Choroid plexus epithelial cell (primary cell): ENCODE measurements at regions not wholly inside any gene's neighbourhood (a gene's known extent, or its start where the extent isn't known, plus 50 kb on each side); places are given as distances from the start of the nearest gene placed in this dataset.

Experiments used
- DNase-seq: peaks from one replicate; pipeline ENCODE4 v3.0.0-alpha.2; 2010; ENCODE audit warnings: low read depth
- H3K4me3 ChIP-seq: 2 replicates; pipeline ENCODE4 v1.5.1; 2011; ENCODE audit warnings: low read depth, mild to moderate bottlenecking, control low read depth, low read length, moderate library complexity
- TF ChIP-seq, protein P1 (sequence below): conservative IDR thresholded peaks from 2 replicates; pipeline ENCODE4 v1.5.1; 2011; ENCODE audit warnings: low read depth, mild to moderate bottlenecking, control low read depth, inconsistent platforms, low read length, moderate library complexity

- H3K4me3 ChIP-seq: no peak overlapping the region
- no peak for DNase-seq
- TF ChIP-seq, protein P1, sequence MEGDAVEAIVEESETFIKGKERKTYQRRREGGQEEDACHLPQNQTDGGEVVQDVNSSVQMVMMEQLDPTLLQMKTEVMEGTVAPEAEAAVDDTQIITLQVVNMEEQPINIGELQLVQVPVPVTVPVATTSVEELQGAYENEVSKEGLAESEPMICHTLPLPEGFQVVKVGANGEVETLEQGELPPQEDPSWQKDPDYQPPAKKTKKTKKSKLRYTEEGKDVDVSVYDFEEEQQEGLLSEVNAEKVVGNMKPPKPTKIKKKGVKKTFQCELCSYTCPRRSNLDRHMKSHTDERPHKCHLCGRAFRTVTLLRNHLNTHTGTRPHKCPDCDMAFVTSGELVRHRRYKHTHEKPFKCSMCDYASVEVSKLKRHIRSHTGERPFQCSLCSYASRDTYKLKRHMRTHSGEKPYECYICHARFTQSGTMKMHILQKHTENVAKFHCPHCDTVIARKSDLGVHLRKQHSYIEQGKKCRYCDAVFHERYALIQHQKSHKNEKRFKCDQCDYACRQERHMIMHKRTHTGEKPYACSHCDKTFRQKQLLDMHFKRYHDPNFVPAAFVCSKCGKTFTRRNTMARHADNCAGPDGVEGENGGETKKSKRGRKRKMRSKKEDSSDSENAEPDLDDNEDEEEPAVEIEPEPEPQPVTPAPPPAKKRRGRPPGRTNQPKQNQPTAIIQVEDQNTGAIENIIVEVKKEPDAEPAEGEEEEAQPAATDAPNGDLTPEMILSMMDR: no peak
These were observed 219.6 kb upstream of the LRRN1 start for GRCh38 chr3:3579658-3580057.

DNA sequence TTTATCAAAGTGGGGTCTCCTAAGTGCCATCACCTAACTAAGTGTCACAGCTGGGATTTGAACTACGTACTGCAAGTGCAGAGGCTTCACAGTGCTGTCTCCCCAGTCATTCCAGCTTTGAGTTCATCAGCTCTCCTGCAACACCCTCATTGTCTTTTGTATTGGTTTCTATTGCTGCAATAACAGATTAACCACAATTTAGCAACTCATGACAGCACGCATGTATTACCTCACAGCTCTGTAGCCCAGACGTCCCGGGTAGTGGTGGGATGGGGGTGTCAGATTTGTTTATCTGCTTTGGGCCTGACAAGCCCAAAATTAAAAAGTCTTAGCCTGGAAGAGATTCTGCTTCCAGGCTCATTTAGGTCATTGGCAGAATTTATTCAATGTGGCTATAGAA, 220.5 kb upstream of the LRRN1 start:
- DNase-seq: no peak
- TF ChIP-seq, protein P1: no peak
- no peak overlapping the region for H3K4me3 ChIP-seq

DNA sequence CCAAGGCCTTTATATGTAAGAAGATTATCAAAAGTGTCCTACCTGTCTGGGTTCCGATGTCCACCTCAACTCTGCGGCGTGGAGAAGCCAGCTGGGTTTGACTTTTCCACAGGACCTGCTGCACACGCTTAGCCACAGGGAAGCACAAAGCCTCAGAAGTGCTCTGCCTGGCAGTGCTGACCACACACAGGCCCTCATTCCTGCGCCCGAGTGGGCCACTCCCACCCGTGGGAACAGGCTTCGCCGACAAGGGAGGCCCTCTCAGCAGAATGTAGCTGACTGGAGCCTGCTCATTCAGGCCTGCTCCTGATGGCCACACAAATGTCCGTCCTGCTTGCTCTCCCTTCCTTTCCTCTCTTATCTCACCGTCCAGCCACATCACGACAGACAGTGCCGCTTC, 221.4 kb upstream of the LRRN1 start:
- no peak overlapping the region for H3K4me3 ChIP-seq
- TF ChIP-seq, protein P1: no peak
- no peak for DNase-seq

DNA sequence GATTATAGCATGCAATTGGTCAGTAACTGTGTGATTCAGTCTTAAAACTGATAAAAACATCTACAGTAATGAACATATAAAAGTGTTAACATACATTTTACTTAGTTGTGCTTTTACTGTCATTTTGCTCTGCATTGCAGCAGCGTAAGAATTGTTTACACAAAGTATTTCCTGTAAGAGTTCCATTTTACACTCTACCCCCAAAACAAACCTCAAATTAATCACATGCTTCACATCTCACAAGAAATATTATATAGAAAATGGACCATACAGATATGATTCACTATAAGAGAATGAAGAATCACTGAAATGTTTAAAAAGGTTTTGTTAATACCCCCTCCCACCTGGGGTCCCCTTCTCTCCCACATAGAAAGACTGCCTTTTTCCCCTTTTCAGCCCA, 225.9 kb upstream of the LRRN1 start:
- DNase-seq: no peak
- no peak overlapping the region for H3K4me3 ChIP-seq
- TF ChIP-seq, protein P1: no peak

DNA sequence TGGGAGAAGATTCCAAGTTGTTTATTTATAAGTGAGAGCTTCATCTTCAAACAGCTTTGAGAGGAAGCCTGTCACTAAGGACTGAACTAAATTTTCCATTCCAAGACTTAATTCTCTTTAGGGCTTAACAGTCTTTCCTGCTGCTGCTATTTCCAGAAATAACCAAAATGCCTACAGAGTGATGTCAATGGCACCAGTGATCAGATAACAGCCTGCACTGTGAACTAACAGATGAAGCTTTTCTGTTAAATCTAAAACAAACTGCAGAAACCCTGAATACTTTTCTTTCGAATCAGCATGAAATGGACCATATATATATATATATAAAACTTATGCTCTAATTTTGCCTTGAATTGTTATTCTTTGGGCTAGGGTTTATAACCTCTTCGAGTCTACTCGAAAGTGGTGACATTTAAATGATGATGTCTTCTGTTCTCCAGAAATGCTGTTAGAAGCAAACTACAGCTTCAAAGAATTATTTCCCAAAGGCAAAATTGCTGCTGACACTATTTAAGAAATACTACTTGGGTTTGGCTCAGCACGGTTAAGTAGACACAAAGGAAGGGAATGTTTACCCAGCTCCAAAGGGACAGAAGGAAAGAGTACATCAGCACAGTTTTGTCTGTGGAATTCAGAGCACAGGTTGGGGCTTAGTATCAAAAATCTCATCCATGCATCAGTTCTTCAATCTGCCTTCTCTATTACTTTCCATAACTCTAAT, 238.5 kb upstream of the LRRN1 start:
- no peak overlapping the region for H3K4me3 ChIP-seq
- peak; percentile 3 for DNase-seq
- TF ChIP-seq, protein P1: no peak

- TF ChIP-seq, protein P1: no peak
- DNase-seq: no peak
- H3K4me3 ChIP-seq: no peak overlapping the region
These were observed 239.4 kb upstream of the LRRN1 start for GRCh38 chr3:3559786-3560185.

DNA sequence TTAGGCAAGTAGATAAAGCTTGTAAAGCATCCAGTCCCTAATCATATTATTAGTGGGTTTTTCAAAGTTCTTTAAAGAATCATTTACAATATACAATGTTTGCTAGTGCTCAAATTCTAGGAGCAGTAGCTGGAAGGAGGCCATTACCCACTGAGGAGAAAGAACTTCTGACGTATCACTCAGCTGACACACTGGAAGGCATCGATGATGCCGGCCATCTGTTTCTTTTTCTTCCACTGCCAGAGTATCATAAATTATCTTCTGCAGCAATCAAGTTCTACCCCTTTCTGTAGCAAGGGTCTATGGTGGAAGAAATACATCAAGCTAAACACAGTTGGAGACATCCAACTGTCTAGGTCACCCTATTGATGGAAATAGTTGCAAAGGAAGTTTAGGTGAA, 243.2 kb upstream of the LRRN1 start:
- TF ChIP-seq, protein P1: no peak
- no peak for DNase-seq
- H3K4me3 ChIP-seq: no peak overlapping the region
